ENCODE measurements at regions not wholly inside any gene's neighbourhood (a gene's known extent, or its start where the extent isn't known, plus 50 kb on each side); places are given as distances from the start of the nearest gene placed in this dataset.

GRCh38 chr3:18046131-18046915, 303.9 kb upstream of the TBC1D5 start:
- DNase-seq (ENCODE audit: low spot score) = no peak

GRCh38 chr3:18044971-18045880, 302.8 kb upstream of the TBC1D5 start:
- no peak for DNase-seq (ENCODE audit: low spot score)

- no peak for DNase-seq (ENCODE audit: low spot score)
Measured at GRCh38 chr3:18044191-18044590, 301.8 kb upstream of the TBC1D5 start.

GRCh38 chr3:18036450-18036815, 294.0 kb upstream of the TBC1D5 start:
- no peak for DNase-seq (ENCODE audit: low spot score)

GRCh38 chr3:18035641-18036449, 293.4 kb upstream of the TBC1D5 start:
- DNase-seq (ENCODE audit: low spot score) = no peak

GRCh38 chr3:18033581-18034108, 291.2 kb upstream of the TBC1D5 start:
- no peak for DNase-seq (ENCODE audit: low spot score)

- DNase-seq (ENCODE audit: low spot score) = no peak
Measured at GRCh38 chr3:18030371-18030870, 288.0 kb upstream of the TBC1D5 start.

- no peak for DNase-seq (ENCODE audit: low spot score)
Measured at GRCh38 chr3:18027161-18027939, 284.9 kb upstream of the TBC1D5 start.

- peak; percentile 27 for DNase-seq (ENCODE audit: low spot score)
Measured at GRCh38 chr3:18024715-18025114, 282.3 kb upstream of the TBC1D5 start.

GRCh38 chr3:18019161-18019495, 276.7 kb upstream of the TBC1D5 start:
- DNase-seq (ENCODE audit: low spot score) = no peak

GRCh38 chr3:18018491-18019160, 276.2 kb upstream of the TBC1D5 start:
- no peak for DNase-seq (ENCODE audit: low spot score)

GRCh38 chr3:18016366-18016765, 273.9 kb upstream of the TBC1D5 start:
- no peak for DNase-seq (ENCODE audit: low spot score)

GRCh38 chr3:18012933-18013332, 270.5 kb upstream of the TBC1D5 start:
- DNase-seq (ENCODE audit: low spot score) = no peak

GRCh38 chr3:18012436-18012835, 270.0 kb upstream of the TBC1D5 start:
- no peak for DNase-seq (ENCODE audit: low spot score)

GRCh38 chr3:18011387-18011786, 269.0 kb upstream of the TBC1D5 start:
- DNase-seq (ENCODE audit: low spot score) = no peak

GRCh38 chr3:18010001-18010400, 267.6 kb upstream of the TBC1D5 start:
- no peak for DNase-seq (ENCODE audit: low spot score)

GRCh38 chr3:18008706-18009368, 266.4 kb upstream of the TBC1D5 start:
- no peak for DNase-seq (ENCODE audit: low spot score)

GRCh38 chr3:18007980-18008379, 265.5 kb upstream of the TBC1D5 start:
- DNase-seq (ENCODE audit: low spot score) = no peak

- DNase-seq (ENCODE audit: low spot score) = no peak
Measured at GRCh38 chr3:17995769-17996168, 253.3 kb upstream of the TBC1D5 start.

GRCh38 chr3:17994167-17994566, 251.7 kb upstream of the TBC1D5 start:
- no peak for DNase-seq (ENCODE audit: low spot score)

Data from SK-N-DZ (cell line).